ENCODE measurements at regions not wholly inside any gene's neighbourhood (a gene's known extent, or its start where the extent isn't known, plus 50 kb on each side); places are given as distances from the start of the nearest gene placed in this dataset.
"Not testable (repeated sequence)": the region's sequence is repeated elsewhere in the genome, so short reads cannot be mapped to it uniquely, and the experiment has no call there.

GRCh38 chr6:12622566-12622965 is 94.0 kb upstream of the PHACTR1 start:
- H3K9me3 ChIP-seq (ENCODE audit: severe bottlenecking), result no peaks in the 10 kb centered on the region
- no peaks in the 10 kb centered on the region for H3K36me3 ChIP-seq (ENCODE audit: low read depth)
- no peak for DNase-seq (ENCODE audit: low spot score)
- H3K4me3 ChIP-seq (ENCODE audit: severe bottlenecking), result no peak overlapping the region
- H3K27me3 ChIP-seq (ENCODE audit: insufficient read depth, poor library complexity, severe bottlenecking), result no peaks in the 10 kb centered on the region
- H3K4me1 ChIP-seq (ENCODE audit: insufficient read depth, poor library complexity, severe bottlenecking), result no peaks in the 10 kb centered on the region
- TF ChIP-seq CTCF (IDR thresholded peaks at IDR 0.05; ENCODE audit: poor library complexity, severe bottlenecking), result no peak
- H3K27ac ChIP-seq (ENCODE audit: poor library complexity, severe bottlenecking), result no peak overlapping the region
- no peak for ATAC-seq (ENCODE audit: low read depth)

GRCh38 chr6:12624142-12624837 is 92.3 kb upstream of the PHACTR1 start:
- H3K9me3 ChIP-seq (ENCODE audit: severe bottlenecking), result no peaks in the 10 kb centered on the region
- no peak overlapping the region for H3K4me3 ChIP-seq (ENCODE audit: severe bottlenecking)
- TF ChIP-seq CTCF (IDR thresholded peaks at IDR 0.05; ENCODE audit: poor library complexity, severe bottlenecking), result no peak
- no peak overlapping the region for H3K27ac ChIP-seq (ENCODE audit: poor library complexity, severe bottlenecking)
- DNase-seq (ENCODE audit: low spot score) (no peak), ATAC-seq (ENCODE audit: low read depth) (no peak)
- H3K27me3 ChIP-seq (ENCODE audit: insufficient read depth, poor library complexity, severe bottlenecking), result no peaks in the 10 kb centered on the region
- no peaks in the 10 kb centered on the region for H3K36me3 ChIP-seq (ENCODE audit: low read depth)
- H3K4me1 ChIP-seq (ENCODE audit: insufficient read depth, poor library complexity, severe bottlenecking), result no peaks in the 10 kb centered on the region

GRCh38 chr6:12627053-12627452 is 89.5 kb upstream of the PHACTR1 start:
- no peak for ATAC-seq (ENCODE audit: low read depth)

GRCh38 chr6:12628327-12628726 is 88.2 kb upstream of the PHACTR1 start:
- Histone ChIP-seq H3K27me3 (ENCODE audit: insufficient read depth, poor library complexity, severe bottlenecking) (no peaks in the 10 kb centered on the region), H3K9me3 (ENCODE audit: severe bottlenecking) (no peaks in the 10 kb centered on the region), H3K27ac (ENCODE audit: poor library complexity, severe bottlenecking) (no peak overlapping the region), H3K36me3 (ENCODE audit: low read depth) (no peaks in the 10 kb centered on the region; the same call in 1 of the 2 replicates), H3K4me1 (ENCODE audit: insufficient read depth, poor library complexity, severe bottlenecking) (no peaks in the 10 kb centered on the region), H3K4me3 (ENCODE audit: severe bottlenecking) (no peak overlapping the region)
- DNase-seq (ENCODE audit: low spot score) (no peak), ATAC-seq (ENCODE audit: low read depth) (no peak)
- TF ChIP-seq CTCF (IDR thresholded peaks at IDR 0.05; ENCODE audit: poor library complexity, severe bottlenecking), result no peak

More at GRCh38 chr6:12627053-12627452, 89.5 kb upstream of the PHACTR1 start:
- Histone ChIP-seq H3K36me3 (ENCODE audit: low read depth) (no peaks in the 10 kb centered on the region; the same call in 1 of the 2 replicates), H3K4me1 (ENCODE audit: insufficient read depth, poor library complexity, severe bottlenecking) (no peaks in the 10 kb centered on the region), H3K9me3 (ENCODE audit: severe bottlenecking) (no peaks in the 10 kb centered on the region), H3K4me3 (ENCODE audit: severe bottlenecking) (no peak overlapping the region), H3K27ac (ENCODE audit: poor library complexity, severe bottlenecking) (no peak overlapping the region), H3K27me3 (ENCODE audit: insufficient read depth, poor library complexity, severe bottlenecking) (no peaks in the 10 kb centered on the region)
- DNase-seq (ENCODE audit: low spot score), result no peak
- no peak for TF ChIP-seq CTCF (IDR thresholded peaks at IDR 0.05; ENCODE audit: poor library complexity, severe bottlenecking)

GRCh38 chr6:12633746-12634145 is 82.8 kb upstream of the PHACTR1 start:
- not testable (repeated sequence) for DNase-seq (ENCODE audit: low spot score); H3K27me3 ChIP-seq (ENCODE audit: insufficient read depth, poor library complexity, severe bottlenecking); H3K27ac ChIP-seq (ENCODE audit: poor library complexity, severe bottlenecking); H3K4me1 ChIP-seq (ENCODE audit: insufficient read depth, poor library complexity, severe bottlenecking); H3K4me3 ChIP-seq (ENCODE audit: severe bottlenecking); H3K36me3 ChIP-seq (ENCODE audit: low read depth); ATAC-seq (ENCODE audit: low read depth); H3K9me3 ChIP-seq (ENCODE audit: severe bottlenecking)
